Hepatocyte (in vitro differentiated cells): ENCODE measurements at regions not wholly inside any gene's neighbourhood (a gene's known extent, or its start where the extent isn't known, plus 50 kb on each side); places are given as distances from the start of the nearest gene placed in this dataset.

ENCODE experiments used
- CTCF ChIP-seq: fragments of 200-600 bp; sonication (generic); IDR thresholded peaks from 2 replicates; pipeline ENCODE4 v1.5.1; 2016; ENCODE audit warnings: antibody characterized with exemption, mild to moderate bottlenecking; ENCODE audit not compliant: poor library complexity
- EZH2 ChIP-seq: fragments of 200-600 bp; sonication (generic); IDR thresholded peaks from 2 replicates; pipeline ENCODE4 v1.6.1; 2016; ENCODE audit warnings: antibody characterized with exemption, mild to moderate bottlenecking, borderline replicate concordance
- EZH2phosphoT487 ChIP-seq: fragments of 200-600 bp; sonication (generic); IDR thresholded peaks from one replicate; pipeline ENCODE4 v1.6.1; 2018; ENCODE audit warnings: antibody characterized with exemption, mild to moderate bottlenecking, low read depth, moderate library complexity; ENCODE audit not compliant: unreplicated experiment, severe bottlenecking

- TF ChIP-seq CTCF (no peak), EZH2 (no peak), EZH2phosphoT487 (no peak)
These were observed 599.8 kb upstream of the CXADR start for GRCh38 chr21:16913010-16913409.
